HG03521 (cell line): ENCODE measurements at regions not wholly inside any gene's neighbourhood (a gene's known extent, or its start where the extent isn't known, plus 50 kb on each side); places are given as distances from the start of the nearest gene placed in this dataset.
"Not testable (repeated sequence)": the region's sequence is repeated elsewhere in the genome, so short reads cannot be mapped to it uniquely, and the experiment has no call there.

Experiments
- ATAC-seq: cut with Tn5 transposase; IDR thresholded peaks from one replicate; pipeline ENCODE4 v1.9.1; 2021; ENCODE audit warnings: mild to moderate bottlenecking, moderate library complexity; ENCODE audit not compliant: unreplicated experiment

GRCh38 chr6:92337571-92337970 lies 1081.8 kb downstream of the EPHA7 start:
- no peak for ATAC-seq

GRCh38 chr6:92329208-92329847 lies 1090.0 kb downstream of the EPHA7 start:
- no peak for ATAC-seq

GRCh38 chr6:92315312-92315711 lies 1104.0 kb downstream of the EPHA7 start:
- ATAC-seq = no peak

- no peak for ATAC-seq
Measured at GRCh38 chr6:92297101-92297500, 1122.3 kb downstream of the EPHA7 start.

GRCh38 chr6:92292067-92292466 lies 1127.3 kb downstream of the EPHA7 start:
- ATAC-seq = no peak

GRCh38 chr6:92289831-92290230 lies 1129.5 kb downstream of the EPHA7 start:
- ATAC-seq = no peak

- ATAC-seq = no peak
Measured at GRCh38 chr6:92281571-92282076, 1137.7 kb downstream of the EPHA7 start.

GRCh38 chr6:92275150-92275549 lies 1144.2 kb downstream of the EPHA7 start:
- ATAC-seq = no peak

GRCh38 chr6:92274588-92274987 lies 1144.8 kb downstream of the EPHA7 start:
- no peak for ATAC-seq

GRCh38 chr6:92273694-92274093 lies 1145.7 kb downstream of the EPHA7 start:
- no peak for ATAC-seq

GRCh38 chr6:92271091-92271490 lies 1148.3 kb downstream of the EPHA7 start:
- ATAC-seq = no peak

- ATAC-seq = no peak
Measured at GRCh38 chr6:92270365-92270764, 1149.0 kb downstream of the EPHA7 start.

- ATAC-seq = no peak
Measured at GRCh38 chr6:92267335-92267734, 1152.0 kb downstream of the EPHA7 start.

- no peak for ATAC-seq
Measured at GRCh38 chr6:92263864-92264263, 1155.5 kb downstream of the EPHA7 start.

- ATAC-seq = no peak
Measured at GRCh38 chr6:92259171-92259570, 1160.2 kb downstream of the EPHA7 start.

- no peak for ATAC-seq
Measured at GRCh38 chr6:92243315-92243714, 1176.0 kb downstream of the EPHA7 start.

GRCh38 chr6:92231171-92231701 lies 1188.1 kb downstream of the EPHA7 start:
- ATAC-seq = no peak

GRCh38 chr6:92219987-92220386 lies 1199.4 kb downstream of the EPHA7 start:
- ATAC-seq = not testable (repeated sequence)

- no peak for ATAC-seq
Measured at GRCh38 chr6:92216717-92217116, 1202.6 kb downstream of the EPHA7 start.

- ATAC-seq = no peak
Measured at GRCh38 chr6:92201618-92202017, 1217.7 kb downstream of the EPHA7 start.

GRCh38 chr6:92196325-92196724 lies 1223.0 kb downstream of the EPHA7 start:
- no peak for ATAC-seq

- ATAC-seq = no peak
Measured at GRCh38 chr6:92195796-92196195, 1223.6 kb downstream of the EPHA7 start.

GRCh38 chr6:92188016-92188415 lies 1231.3 kb downstream of the EPHA7 start:
- no peak for ATAC-seq
